ENCODE measurements at regions not wholly inside any gene's neighbourhood (a gene's known extent, or its start where the extent isn't known, plus 50 kb on each side); places are given as distances from the start of the nearest gene placed in this dataset.

DNA sequence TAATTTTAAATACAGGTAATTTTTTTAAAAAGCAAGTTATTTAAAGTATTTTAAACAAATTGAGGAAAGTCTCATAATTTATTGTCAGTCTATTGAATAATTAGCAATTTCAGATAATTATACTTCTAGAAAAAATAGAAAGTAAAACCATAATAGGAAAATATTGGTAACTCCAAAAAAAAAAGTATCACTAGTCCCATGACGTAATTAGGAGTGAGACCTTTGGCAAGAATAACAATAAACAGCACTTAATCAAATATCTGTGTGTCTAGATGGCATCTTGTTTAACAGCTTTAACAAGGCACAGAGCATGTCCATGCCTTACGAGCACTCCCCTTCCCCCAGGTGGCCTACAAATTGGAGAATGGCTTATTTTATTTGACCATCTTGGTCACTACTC is 1683.6 kb upstream of the AGA start:
- H3K27ac ChIP-seq (ENCODE audit: insufficient read depth, low read length): no peak overlapping the region
- intact Hi-C loops (cut with micrococcal nuclease): no loop called here
- no peaks in the 10 kb centered on the region for H3K36me3 ChIP-seq (ENCODE audit: control insufficient read depth, insufficient read depth, low read length)
- ChIA-PET CTCF (no interaction called here), POLR2A (ENCODE audit: unreplicated experiment) (no interaction called here)
- no peak for ATAC-seq (ENCODE audit: low read depth)
- in situ Hi-C loops (cut with MboI; ENCODE audit: low sequenced_read_pairs): no loop called here
- H3K4me2 ChIP-seq (ENCODE audit: low read depth, low read length): no peak overlapping the region
- H3K18ac ChIP-seq (ENCODE audit: low read depth, low read length): no peak overlapping the region
- H3K56ac ChIP-seq (ENCODE audit: extremely low read depth, insufficient read depth, low read length): no peak overlapping the region
- dilution Hi-C loops (cut with HindIII; ENCODE audit: low sequenced_read_pairs, unreplicated experiment): no loop called here
- H3K4me1 ChIP-seq (ENCODE audit: control insufficient read depth, insufficient read depth, low read length): no peaks in the 10 kb centered on the region
- no peak overlapping the region for H3K4me3 ChIP-seq (ENCODE audit: insufficient read depth, low read depth, low read length)
- no peak overlapping the region for H4K91ac ChIP-seq (ENCODE audit: insufficient read depth, low read depth, low read length)
- H3K9ac ChIP-seq (ENCODE audit: low read depth, low read length): no peak overlapping the region
- no peaks in the 10 kb centered on the region for H3K9me1 ChIP-seq (ENCODE audit: insufficient read depth, low read length)
- H3K4ac ChIP-seq (ENCODE audit: low read depth, low read length): no peak overlapping the region
- WGBS, 2 experiments (ENCODE audit: extremely low coverage in 2 of 2, insufficient read length in 1 of 2): no CpG with 5 or more reads among the region's 2 CpGs
- no peak overlapping the region for H2BK20ac ChIP-seq (ENCODE audit: low read depth, low read length)
- no peak for DNase-seq
- H4K20me1 ChIP-seq (ENCODE audit: insufficient read depth, low read length): no peaks in the 10 kb centered on the region
- H3K27me3 ChIP-seq (ENCODE audit: control insufficient read depth, insufficient read depth, low read length): no peaks in the 10 kb centered on the region
- no peak overlapping the region for H3K23ac ChIP-seq (ENCODE audit: low read depth, low read length)
- H2BK15ac ChIP-seq (ENCODE audit: low read depth, low read length): no peak overlapping the region
- H2AK5ac ChIP-seq (ENCODE audit: low read depth, low read length): no peak overlapping the region
- no peak overlapping the region for H2BK5ac ChIP-seq (ENCODE audit: low read depth, low read length, poor library complexity, severe bottlenecking)
- no peak overlapping the region for H3K14ac ChIP-seq (replicated peaks; ENCODE audit: low read depth, low read length)
- TF ChIP-seq RAD21 (IDR thresholded peaks at IDR 0.05; ENCODE audit: low read length): no peak
- H3K79me1 ChIP-seq (ENCODE audit: low read depth in 1 of 2, low read length in 2 of 2): no peaks in the 10 kb centered on the region
- H3K9me3 ChIP-seq (ENCODE audit: control insufficient read depth, insufficient read depth, low read length): no peaks in the 10 kb centered on the region
- no peak overlapping the region for H2AFZ ChIP-seq (replicated peaks; ENCODE audit: low read length, poor library complexity)
- H2BK120ac ChIP-seq (ENCODE audit: low read depth, low read length): no peak overlapping the region
- H2AK9ac ChIP-seq (replicated peaks; ENCODE audit: low read depth, low read length, poor library complexity): no peak overlapping the region
- H4K5ac ChIP-seq (ENCODE audit: low read depth, low read length): no peak overlapping the region
- no peak overlapping the region for H4K8ac ChIP-seq (ENCODE audit: low read depth in 2 of 2, low read length in 2 of 2)
- no TSS peak for BruUV-seq (replicated peaks)

Data from IMR-90 (cell line).